Stomach (tissue), 4 donors: ENCODE measurements at regions not wholly inside any gene's neighbourhood (a gene's known extent, or its start where the extent isn't known, plus 50 kb on each side); places are given as distances from the start of the nearest gene placed in this dataset.

Source experiments
- CTCF ChIP-seq, 7 experiments: fragments of 450-650 bp in 4 of 7; fragments of 200-600 bp in 3 of 7; sonication (generic) in 3 of 7; IDR thresholded peaks; one replicate each; pipeline ENCODE4 v1.5.1; 2016 to 2019; ENCODE audit warnings: antibody characterized with exemption in 7 of 7, control low read depth in 2 of 7, mild to moderate bottlenecking in 1 of 7
- POLR2AphosphoS5 ChIP-seq, 3 donors: sonication (generic); formaldehyde crosslinking; IDR thresholded peaks; one replicate each; pipeline ENCODE4 v1.6.1; 2016; ENCODE audit warnings: antibody characterized with exemption in 3 of 3

- TF ChIP-seq CTCF (IDR thresholded peaks at IDR 0.05) (no peak), POLR2AphosphoS5 (IDR thresholded peaks at IDR 0.05) (no peak)
Measured at GRCh38 chr10:128875956-128876736, 590.9 kb upstream of the MGMT start.
